Panc1 (cell line): ENCODE measurements at regions not wholly inside any gene's neighbourhood (a gene's known extent, or its start where the extent isn't known, plus 50 kb on each side); places are given as distances from the start of the nearest gene placed in this dataset.

Experiments
- ATAC-seq: fragments of 200-7000 bp; cut with Tn5 transposase; 2 replicates; pipeline ENCODE4 v1.9.1; 2020; ENCODE audit warnings: mild to moderate bottlenecking, moderate library complexity
- BruUV-seq: library from RNA; stranded (reverse); fragments of 400-500 nt; replicated peaks from 2 replicates; lab custom pipeline; 2021; lab: Mats Ljungman, UMichigan
- CTCF ChIA-PET: fragments of 300-600 bp; sonication (Branson Sonifier 250); formaldehyde crosslinking; loops from one replicate; lab custom pipeline; 2022; ENCODE audit warnings: antibody characterized with exemption; lab: Charles Lee
- POLR2A ChIA-PET: fragments of 300-600 bp; sonication (Branson Sonifier 250); formaldehyde crosslinking; loops from one replicate; lab custom pipeline; 2022; ENCODE audit warnings: antibody characterized with exemption; lab: Charles Lee
- DNase-seq: peaks from one replicate; pipeline ENCODE4 v3.0.0-alpha.2; 2010; ENCODE audit warnings: low read depth, low spot score
- H3K27ac ChIP-seq: 2 replicates; pipeline ENCODE4 v1.5.1; 2011; ENCODE audit warnings: mild to moderate bottlenecking, low read length, inconsistent platforms
- H3K27me3 ChIP-seq: fragments of 200-500 bp; sonication (Bioruptor generic); 2 replicates; pipeline ENCODE4 v1.6.0; 2014; ENCODE audit warnings: low read length, inconsistent platforms; ENCODE audit not compliant: control insufficient read depth, insufficient read depth
- H3K36me3 ChIP-seq: fragments of 200-500 bp; sonication (Bioruptor generic); 2 replicates; pipeline ENCODE4 v1.5.1; 2014; ENCODE audit warnings: inconsistent platforms, mild to moderate bottlenecking, low read length, moderate library complexity; ENCODE audit not compliant: control insufficient read depth, insufficient read depth
- H3K4me1 ChIP-seq: 2 replicates; pipeline ENCODE4 v1.5.1; 2011; ENCODE audit warnings: inconsistent platforms, mild to moderate bottlenecking, low read length, moderate library complexity; ENCODE audit not compliant: control insufficient read depth, insufficient read depth
- H3K4me3 ChIP-seq, 2 experiments: 2 replicates each; pipeline ENCODE4 v1.5.1; 2011 to 2012; ENCODE audit warnings: low read depth in 2 of 2, low read length in 2 of 2, mild to moderate bottlenecking in 2 of 2, inconsistent platforms in 1 of 2, moderate library complexity in 1 of 2
- H3K9me3 ChIP-seq: fragments of 200-500 bp; sonication (Bioruptor generic); 2 replicates; pipeline ENCODE4 v1.5.1; 2014; ENCODE audit warnings: low read depth, mild to moderate bottlenecking, inconsistent platforms, low read length, moderate library complexity; ENCODE audit not compliant: control insufficient read depth, insufficient read depth
- CTCF ChIP-seq: fragments of 450-650 bp; IDR thresholded peaks from 2 replicates; pipeline ENCODE4 v1.5.1; 2017; ENCODE audit warnings: mild to moderate bottlenecking
- POLR2AphosphoS5 ChIP-seq: IDR thresholded peaks from 2 replicates; pipeline ENCODE4 v1.6.1; 2012; ENCODE audit warnings: mild to moderate bottlenecking, low read depth, low read length, moderate library complexity
- REST ChIP-seq, 2 experiments: IDR thresholded peaks; 2 replicates each; pipeline ENCODE4 v1.6.1; 2011 to 2012; ENCODE audit warnings: low read depth in 2 of 2, control low read depth in 1 of 2, low read length in 1 of 2, mild to moderate bottlenecking in 1 of 2, moderate library complexity in 1 of 2; ENCODE audit not compliant: insufficient read depth in 1 of 2
- SIN3A ChIP-seq: IDR thresholded peaks from 2 replicates; pipeline ENCODE4 v1.6.1; 2012; ENCODE audit warnings: low read depth, mild to moderate bottlenecking, low read length, moderate library complexity, borderline replicate concordance; ENCODE audit not compliant: insufficient read depth
- TCF7L2 ChIP-seq: IDR thresholded peaks from 2 replicates; pipeline ENCODE4 v1.6.1; 2011; ENCODE audit warnings: mild to moderate bottlenecking, low read depth, low read length, inconsistent platforms
- in situ Hi-C: cut with HindIII; loops from 2 replicates; pipeline ENCODE4 v1.10.0; 2016; ENCODE audit warnings: low sequenced_read_pairs, low pct_unique_long_range_greater_than_20kb
- intact Hi-C: fragments of 100-400 bp; cut with micrococcal nuclease; formaldehyde crosslinking; loops from one replicate; pipeline ENCODE4 v1.10.0; 2022; ENCODE audit not compliant: unreplicated experiment

GRCh38 chr7:108813251-108814014 is 243.8 kb downstream of the DNAJB9 start:
- Histone ChIP-seq H3K4me1 (no peaks in the 10 kb centered on the region), H3K36me3 (no peaks in the 10 kb centered on the region), H3K27ac (no peak overlapping the region), H3K27me3 (no peaks in the 10 kb centered on the region), H3K9me3 (no peaks in the 10 kb centered on the region), H3K4me3 (no peak overlapping the region)
- DNase-seq (no peak), ATAC-seq (no peak)
- no TSS peak for BruUV-seq
- intact Hi-C loops (no loop called here), in situ Hi-C loops (no loop called here)
- POLR2A ChIA-PET: no interaction called here
- no peak for TF ChIP-seq REST (IDR thresholded peaks at IDR 0.05; ENCODE audit: insufficient read depth in 1 of 2, low read depth in 2 of 2, low read length in 1 of 2)
- no peak for TF ChIP-seq CTCF
- TF ChIP-seq SIN3A: no peak
- no peak for TF ChIP-seq POLR2AphosphoS5
- CTCF ChIA-PET: no interaction called here

DNA sequence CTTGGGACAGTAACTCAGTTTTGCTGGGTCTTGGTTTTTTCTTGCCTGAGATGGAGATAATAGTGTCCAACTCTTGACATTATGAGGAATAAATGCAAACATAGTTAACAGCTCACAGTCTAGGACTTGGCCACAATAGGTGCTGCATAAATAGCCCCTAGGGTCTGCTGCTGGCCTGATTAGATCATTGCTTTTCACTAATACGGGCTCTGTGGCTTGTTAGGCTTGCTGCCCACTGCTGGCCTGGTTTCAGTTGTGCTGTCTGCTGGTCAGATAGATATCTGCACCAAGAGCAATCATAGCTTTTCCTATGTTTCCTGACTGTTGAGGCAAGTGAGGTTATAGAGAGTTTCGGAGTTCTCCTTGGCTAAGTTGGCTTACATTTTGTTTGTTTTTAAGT is 246.1 kb downstream of the DNAJB9 start:
- Histone ChIP-seq H3K9me3 (no peaks in the 10 kb centered on the region), H3K27ac (no peak overlapping the region), H3K4me1 (no peaks in the 10 kb centered on the region), H3K36me3 (no peaks in the 10 kb centered on the region), H3K4me3 (no peak overlapping the region), H3K27me3 (no peaks in the 10 kb centered on the region)
- BruUV-seq: no TSS peak
- no peak for DNase-seq
- in situ Hi-C loops: no loop called here
- POLR2A ChIA-PET: no interaction called here
- intact Hi-C loops: no loop called here
- TF ChIP-seq REST (IDR thresholded peaks at IDR 0.05; ENCODE audit: insufficient read depth in 1 of 2, low read depth in 2 of 2, low read length in 1 of 2) (no peak), SIN3A (no peak), POLR2AphosphoS5 (no peak), TCF7L2 (no peak), CTCF (no peak)
- CTCF ChIA-PET: no interaction called here
- no peak for ATAC-seq
